Prostate gland (tissue), 2 donors: ENCODE measurements at regions not wholly inside any gene's neighbourhood (a gene's known extent, or its start where the extent isn't known, plus 50 kb on each side); places are given as distances from the start of the nearest gene placed in this dataset.

ENCODE experiments used
- DNase-seq: peaks from one replicate; pipeline ENCODE4 v3.0.0-alpha.2; 2019; ENCODE audit warnings: low spot score
- H3K27ac ChIP-seq, 2 donors: fragments of 200-600 bp; sonication (generic); 2 replicates each; pipeline ENCODE4 v1.5.1; 2017 to 2019
- H3K27me3 ChIP-seq: fragments of 200-600 bp; sonication (generic); replicated peaks from 2 replicates; pipeline ENCODE4 v1.5.1; 2019; ENCODE audit not compliant: insufficient read depth
- H3K36me3 ChIP-seq, 2 donors: fragments of 200-600 bp; sonication (generic); 1 replicate in 1 of 2; 2 replicates in 1 of 2; pipeline versions ENCODE4 v1.5.1 to v1.8.1; 2017 to 2019
- H3K4me1 ChIP-seq: fragments of 200-600 bp; sonication (generic); replicated peaks from 2 replicates; pipeline ENCODE4 v1.5.1; 2019
- H3K4me3 ChIP-seq, 2 donors: fragments of 200-600 bp; sonication (generic); 2 replicates each; pipeline ENCODE4 v1.5.1; 2017 to 2019
- H3K9me3 ChIP-seq: fragments of 200-600 bp; sonication (generic); 2 replicates; pipeline ENCODE4 v1.5.1; 2017
- CTCF ChIP-seq, 4 experiments: fragments of 200-600 bp in 2 of 4; fragments of 450-650 bp in 2 of 4; sonication (generic) in 2 of 4; IDR thresholded peaks; 1 replicate in 3 of 4; 2 replicates in 1 of 4; pipeline ENCODE4 v1.5.1; 2016 to 2019; ENCODE audit warnings: antibody characterized with exemption in 4 of 4, mild to moderate bottlenecking in 2 of 4, moderate library complexity in 2 of 4
- POLR2A ChIP-seq: fragments of 450-650 bp; IDR thresholded peaks from one replicate; pipeline ENCODE4 v1.6.1; 2016; ENCODE audit warnings: antibody characterized with exemption, mild to moderate bottlenecking
- POLR2AphosphoS5 ChIP-seq: sonication (generic); formaldehyde crosslinking; IDR thresholded peaks from one replicate; pipeline ENCODE4 v1.6.1; 2017; ENCODE audit warnings: antibody characterized with exemption
- WGBS: methylation state at CpG from one replicate; pipeline ENCODE4 v1.1.5; 2018; 5-methylcytosine and 5-hydroxymethylcytosine counted together
- intact Hi-C: fragments of 100-400 bp; cut with DNase I; formaldehyde crosslinking; loops from one replicate; pipeline ENCODE4 v1.14.2; 2022

GRCh38 chr17:77859035-77859810, 99.3 kb upstream of the TNRC6C start:
- 71% methylated on average over 7 of the region's 7 CpGs for WGBS

GRCh38 chr17:77861133-77861695, 97.3 kb upstream of the TNRC6C start:
- intact Hi-C loops: no loop called here
- H3K4me3 ChIP-seq: no peak overlapping the region
- no peak for DNase-seq
- WGBS: 89% methylated on average over 1 of the region's 1 CpG
- H3K9me3 ChIP-seq: no peaks in the 10 kb centered on the region
- H3K4me1 ChIP-seq: no peaks in the 10 kb centered on the region
- no peaks in the 10 kb centered on the region for H3K27me3 ChIP-seq
- H3K36me3 ChIP-seq: no peaks in the 10 kb centered on the region
- no peak for TF ChIP-seq CTCF (IDR thresholded peaks at IDR 0.05)
- TF ChIP-seq POLR2A: no peak
- no peak for TF ChIP-seq POLR2AphosphoS5
- H3K27ac ChIP-seq: no peak overlapping the region

More at GRCh38 chr17:77859035-77859810, 99.3 kb upstream of the TNRC6C start:
- TF ChIP-seq POLR2A (no peak), CTCF (IDR thresholded peaks at IDR 0.05) (no peak), POLR2AphosphoS5 (no peak)
- Histone ChIP-seq H3K36me3 (no peaks in the 10 kb centered on the region), H3K27ac (no peak overlapping the region), H3K27me3 (no peaks in the 10 kb centered on the region), H3K4me3 (no peak overlapping the region), H3K4me1 (no peaks in the 10 kb centered on the region), H3K9me3 (no peaks in the 10 kb centered on the region)
- intact Hi-C loops: no loop called here
- no peak for DNase-seq

- Histone ChIP-seq H3K4me3 (no peak overlapping the region), H3K27me3 (no peaks in the 10 kb centered on the region), H3K36me3 (no peaks in the 10 kb centered on the region), H3K27ac (no peak overlapping the region), H3K4me1 (no peaks in the 10 kb centered on the region), H3K9me3 (no peaks in the 10 kb centered on the region)
- whole genome bisulfite sequencing: 86% methylated on average over 13 of the region's 13 CpGs
- DNase-seq: no peak
- TF ChIP-seq POLR2A: no peak
- no peak for TF ChIP-seq POLR2AphosphoS5
- TF ChIP-seq CTCF (IDR thresholded peaks at IDR 0.05): no peak
- intact Hi-C loops: no loop called here
Observed at GRCh38 chr17:77861981-77862645, 96.4 kb upstream of the TNRC6C start.

GRCh38 chr17:77862890-77863813, 95.4 kb upstream of the TNRC6C start:
- Histone ChIP-seq H3K36me3 (no peaks in the 10 kb centered on the region), H3K27ac (no peak overlapping the region), H3K9me3 (no peaks in the 10 kb centered on the region), H3K4me1 (no peaks in the 10 kb centered on the region), H3K4me3 (no peak overlapping the region), H3K27me3 (no peaks in the 10 kb centered on the region)
- no peak for DNase-seq
- TF ChIP-seq POLR2AphosphoS5 (no peak), CTCF (IDR thresholded peaks at IDR 0.05) (no peak), POLR2A (no peak)
- 77% methylated on average over 14 of the region's 14 CpGs for WGBS
- intact Hi-C loops: no loop called here
